T-cell (primary cell): ENCODE measurements at regions not wholly inside any gene's neighbourhood (a gene's known extent, or its start where the extent isn't known, plus 50 kb on each side); places are given as distances from the start of the nearest gene placed in this dataset.
A peak's percentile ranks its signal among the peaks of the same experiment; 100 is the strongest.

Source experiments
- ATAC-seq, 4 experiments: fragments of 200-7000 bp in 3 of 4; fragments of 150-1000 bp in 1 of 4; cut with Tn5 transposase; replicated peaks in 1 of 4; 1 replicate in 3 of 4; 2 replicates in 1 of 4; pipeline ENCODE4 v1.10.0; 2021; ENCODE audit warnings: moderate library complexity in 3 of 4, mild to moderate bottlenecking in 2 of 4, moderate number of reproducible peaks in 1 of 4
- CTCF ChIA-PET, 2 donors: fragments of 300-600 bp; sonication (Branson Sonifier 250); formaldehyde crosslinking; loops; one replicate each; lab custom pipeline; 2022; ENCODE audit warnings: antibody characterized with exemption in 2 of 2; lab: Charles Lee
- POLR2A ChIA-PET, 2 donors: fragments of 300-600 bp; sonication (Branson Sonifier 250); formaldehyde crosslinking; loops; one replicate each; lab custom pipeline; 2022; ENCODE audit warnings: antibody characterized with exemption in 2 of 2; lab: Charles Lee
- DNase-seq, 35 experiments: peaks; one replicate each; pipeline versions ENCODE4 v3.0.0 to v3.0.0-alpha.2; 2013 to 2023
- H3K27ac ChIP-seq: one replicate; pipeline ENCODE4 v1.5.1; 2013; ENCODE audit warnings: low read length
- H3K27me3 ChIP-seq, 2 experiments: replicated peaks in 1 of 2; 1 replicate in 1 of 2; 2 replicates in 1 of 2; pipeline versions ENCODE4 v1.6.1 to v1.7.0; 2013; ENCODE audit warnings: low read length in 1 of 2, mixed read lengths in 1 of 2; ENCODE audit not compliant: control insufficient read depth in 2 of 2, insufficient read depth in 2 of 2; ENCODE audit errors: extremely low read depth in 1 of 2
- H3K36me3 ChIP-seq, 2 donors: 1 replicate in 1 of 2; 2 replicates in 1 of 2; pipeline versions ENCODE4 v1.6.1 to v1.7.0; 2013; ENCODE audit warnings: low read length in 1 of 2; ENCODE audit not compliant: control insufficient read depth in 2 of 2, insufficient read depth in 1 of 2; ENCODE audit errors: extremely low read depth in 1 of 2
- H3K4me1 ChIP-seq, 2 experiments: 1 replicate in 1 of 2; 2 replicates in 1 of 2; pipeline versions ENCODE4 v1.6.1 to v1.7.0; 2013; ENCODE audit warnings: low read length in 2 of 2, mixed read lengths in 1 of 2; ENCODE audit not compliant: insufficient read depth in 2 of 2, control insufficient read depth in 1 of 2; ENCODE audit errors: extremely low read depth in 1 of 2
- H3K4me3 ChIP-seq, 2 donors: 1 replicate in 1 of 2; 2 replicates in 1 of 2; pipeline versions ENCODE4 v1.5.1 to v1.7.0; 2013; ENCODE audit warnings: mild to moderate bottlenecking in 2 of 2, low read length in 1 of 2, moderate library complexity in 1 of 2; ENCODE audit not compliant: control insufficient read depth in 1 of 2; ENCODE audit errors: extremely low read depth in 1 of 2
- H3K9me3 ChIP-seq: 2 replicates; pipeline ENCODE4 v1.7.0; 2013
- H3K27ac Mint-ChIP-seq, 2 donors: one replicate each; pipeline ENCODE4 v1.8.0; 2020 to 2021; ENCODE audit warnings: mild to moderate bottlenecking in 2 of 2, mixed read lengths in 2 of 2
- H3K27me3 Mint-ChIP-seq, 2 donors: one replicate each; pipeline ENCODE4 v1.8.0; 2021 to 2022; ENCODE audit warnings: mixed read lengths in 2 of 2
- H3K36me3 Mint-ChIP-seq: one replicate; pipeline ENCODE4 v1.8.0; 2021; ENCODE audit warnings: mixed read lengths
- H3K4me1 Mint-ChIP-seq, 3 donors: one replicate each; pipeline ENCODE4 v1.8.0; 2020 to 2022; ENCODE audit warnings: mixed read lengths in 3 of 3, mild to moderate bottlenecking in 1 of 3
- H3K4me3 Mint-ChIP-seq, 3 donors: one replicate each; pipeline ENCODE4 v1.8.0; 2020 to 2022; ENCODE audit warnings: mild to moderate bottlenecking in 3 of 3, mixed read lengths in 3 of 3, moderate library complexity in 3 of 3
- H3K9me3 Mint-ChIP-seq, 3 donors: one replicate each; pipeline ENCODE4 v1.8.0; 2020 to 2022; ENCODE audit warnings: mixed read lengths in 3 of 3
- WGBS: methylation state at CpG from one replicate; pipeline ENCODE4 v1.1.5; 2013; ENCODE audit warnings: missing lambda C conversion rate; ENCODE audit not compliant: insufficient coverage; 5-methylcytosine and 5-hydroxymethylcytosine counted together

- WGBS: 100% methylated on average over 1 of the region's 6 CpGs
- DNase-seq (no peak), ATAC-seq (no peak)
- Histone ChIP-seq H3K9me3 (no peaks in the 10 kb centered on the region), H3K4me3 (no peak overlapping the region), H3K4me1 (no peaks in the 10 kb centered on the region), H3K27ac (no peak overlapping the region), H3K27me3 (no peaks in the 10 kb centered on the region), H3K36me3 (no peaks in the 10 kb centered on the region)
- H3K27me3 Mint-ChIP-seq: no peaks in the 10 kb centered on the region
- H3K4me3 Mint-ChIP-seq: no peak overlapping the region
- H3K9me3 Mint-ChIP-seq: no peaks in the 10 kb centered on the region
- no peak overlapping the region for H3K27ac Mint-ChIP-seq
- peaks cover 0 to 17% (median 2%) of the 10 kb centered on the region in 3 donors for H3K4me1 Mint-ChIP-seq
- POLR2A ChIA-PET: interaction anchor here in 1 of 2 donors (0.7 kb wide), 1 partner anchor 83 kb away, joined by 3 read pairs; no protein-coding TSS in a partner anchor
- CTCF ChIA-PET: interaction anchor here in 1 of 2 donors (0.6 to 1.0 kb wide), 3 partner anchors 293 to 670 kb away, joined by 3 to 7 read pairs (median 5); no protein-coding TSS in a partner anchor
- no peaks in the 10 kb centered on the region for H3K36me3 Mint-ChIP-seq
These were observed 362.3 kb downstream of the COG6 start for GRCh38 chr13:40017662-40018262.

DNA sequence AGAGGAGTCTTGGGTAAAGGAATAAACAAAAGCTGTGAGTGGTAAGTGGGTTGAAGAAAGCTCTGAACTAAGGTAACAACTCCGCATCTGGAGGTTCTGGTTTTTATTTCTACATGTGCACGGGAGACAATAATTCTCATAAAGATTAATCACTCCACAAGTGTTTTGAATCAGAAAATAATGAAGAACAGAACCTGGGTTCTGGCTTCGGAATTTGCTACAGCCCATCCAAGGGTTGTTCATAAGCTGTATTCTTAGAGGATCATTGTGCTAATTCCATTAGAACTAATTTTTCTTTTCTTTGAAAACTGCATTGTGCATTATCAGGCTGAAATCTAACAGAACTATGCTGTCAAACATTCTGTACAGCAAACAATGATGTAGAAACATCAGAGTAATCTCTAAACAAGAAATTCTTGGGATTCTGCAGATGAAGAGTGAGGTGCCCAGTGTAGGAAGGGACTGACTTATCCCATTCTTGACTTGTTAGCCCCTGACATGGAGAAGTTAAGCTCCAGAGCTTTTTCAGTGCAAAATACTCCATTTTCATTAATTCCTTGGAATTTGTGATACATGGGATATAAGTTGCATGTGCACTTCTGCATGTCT, 368.2 kb downstream of the COG6 start:
- H3K4me3 Mint-ChIP-seq: no peak overlapping the region
- H3K9me3 Mint-ChIP-seq: peaks cover 0 to 4% (median 0%) of the 10 kb centered on the region in 3 donors
- peaks cover 14 to 32% (median 27%) of the 10 kb centered on the region in 3 donors for H3K4me1 Mint-ChIP-seq
- H3K27me3 ChIP-seq: no peaks in the 10 kb centered on the region
- POLR2A ChIA-PET: interaction anchor here in 1 of 2 donors (1.1 kb wide), 1 partner anchor 71 kb away, joined by 3 read pairs; no protein-coding TSS in a partner anchor
- H3K36me3 ChIP-seq: no peaks in the 10 kb centered on the region
- H3K27ac ChIP-seq: no peak overlapping the region
- CTCF ChIA-PET: no interaction called here
- no peaks in the 10 kb centered on the region for H3K9me3 ChIP-seq
- no peak overlapping the region for H3K4me3 ChIP-seq
- no peaks in the 10 kb centered on the region for H3K36me3 Mint-ChIP-seq
- DNase-seq: no peak
- H3K27me3 Mint-ChIP-seq: no peaks in the 10 kb centered on the region
- H3K4me1 ChIP-seq: peaks cover 9 to 12% of the 10 kb centered on the region in 2 experiments
- H3K27ac Mint-ChIP-seq: no peak overlapping the region
- WGBS: no CpG with 5 or more reads among the region's 3 CpGs
- no peak for ATAC-seq

- Histone ChIP-seq H3K27ac (no peak overlapping the region), H3K4me3 (no peak overlapping the region), H3K9me3 (no peaks in the 10 kb centered on the region), H3K4me1 (peaks cover 9 to 12% of the 10 kb centered on the region in 2 experiments), H3K36me3 (no peaks in the 10 kb centered on the region), H3K27me3 (no peaks in the 10 kb centered on the region)
- Mint-ChIP-seq H3K9me3 (peaks cover 0 to 7% (median 0%) of the 10 kb centered on the region in 3 donors), H3K4me1 (peaks cover 14 to 32% (median 27%) of the 10 kb centered on the region in 3 donors), H3K36me3 (no peaks in the 10 kb centered on the region), H3K4me3 (no peak overlapping the region), H3K27me3 (no peaks in the 10 kb centered on the region), H3K27ac (peak overlapping the region in 1 of 2 donors; percentile 40)
- ATAC-seq (no peak), DNase-seq (no peak)
- ChIA-PET POLR2A (interaction anchor here in 1 of 2 donors (1.1 kb wide), 1 partner anchor 70 kb away, joined by 3 read pairs; no protein-coding TSS in a partner anchor), CTCF (interaction anchor here in 1 of 2 donors (0.5 kb wide), 1 partner anchor 660 kb away, joined by 4 read pairs; no protein-coding TSS in a partner anchor)
- WGBS: 40% methylated on average over 2 of the region's 3 CpGs
These were observed 368.9 kb downstream of the COG6 start for GRCh38 chr13:40024204-40024966.

DNA sequence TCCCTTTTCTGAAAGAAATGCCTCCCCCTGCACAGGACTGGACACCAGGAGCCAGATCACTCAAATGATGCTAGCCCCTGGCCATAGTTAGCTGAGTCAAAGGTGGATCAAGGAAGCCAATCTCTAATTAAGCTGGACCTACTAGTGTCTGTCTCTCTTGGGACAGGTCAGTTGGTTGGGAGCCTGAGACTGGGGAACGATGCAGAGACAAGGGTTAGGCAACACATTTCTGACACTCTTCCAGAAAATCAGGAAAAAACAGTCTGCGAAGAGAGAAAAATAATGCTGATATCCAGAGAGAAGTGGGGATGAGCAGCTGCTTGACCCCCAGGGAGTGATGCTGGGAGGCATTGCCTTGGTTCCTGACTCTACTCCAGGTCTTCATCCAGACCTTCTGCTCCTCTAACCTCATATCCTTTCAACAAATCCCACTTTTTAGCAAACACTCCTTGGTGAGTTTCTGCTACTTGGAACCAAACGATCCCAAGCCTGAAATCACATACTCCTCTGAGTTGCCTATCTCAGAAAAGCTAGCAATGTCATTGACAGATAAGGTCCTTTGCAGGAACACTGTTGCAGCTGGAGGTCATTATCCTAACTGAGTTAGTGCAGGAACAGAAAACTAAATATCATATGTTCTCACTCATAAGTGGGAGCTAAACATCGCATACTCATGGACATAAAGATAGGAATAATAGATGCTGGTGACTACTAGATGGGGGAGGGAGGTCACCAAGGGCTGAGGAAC, 369.7 kb downstream of the COG6 start:
- no peak overlapping the region for H3K27ac ChIP-seq
- peaks cover 14 to 32% (median 27%) of the 10 kb centered on the region in 3 donors for H3K4me1 Mint-ChIP-seq
- H3K27me3 Mint-ChIP-seq: no peaks in the 10 kb centered on the region
- no peak overlapping the region for H3K4me3 Mint-ChIP-seq
- no peak for DNase-seq
- ChIA-PET POLR2A (interaction anchor here in 1 of 2 donors (1.1 kb wide), 1 partner anchor 69 kb away, joined by 3 read pairs; no protein-coding TSS in a partner anchor), CTCF (interaction anchor here in 1 of 2 donors (0.5 to 0.6 kb wide), 2 partner anchors 660 to 1016 kb away, joined by 3 to 4 read pairs; no protein-coding TSS in a partner anchor)
- no peak overlapping the region for H3K4me3 ChIP-seq
- peaks cover 9 to 12% of the 10 kb centered on the region in 2 experiments for H3K4me1 ChIP-seq
- H3K36me3 Mint-ChIP-seq: no peaks in the 10 kb centered on the region
- H3K27ac Mint-ChIP-seq: peak overlapping the region in 1 of 2 donors; percentile 40
- no peaks in the 10 kb centered on the region for H3K36me3 ChIP-seq
- peaks cover 0 to 7% (median 0%) of the 10 kb centered on the region in 3 donors for H3K9me3 Mint-ChIP-seq
- no peak for ATAC-seq
- H3K27me3 ChIP-seq: no peaks in the 10 kb centered on the region
- 100% methylated on average over 1 of the region's 4 CpGs for WGBS
- H3K9me3 ChIP-seq: no peaks in the 10 kb centered on the region

GRCh38 chr13:40026174-40026585, 370.7 kb downstream of the COG6 start:
- no peaks in the 10 kb centered on the region for H3K36me3 Mint-ChIP-seq
- Histone ChIP-seq H3K27ac (no peak overlapping the region), H3K4me3 (peak overlapping the region; percentile 2 to 23), H3K9me3 (no peaks in the 10 kb centered on the region), H3K4me1 (peaks cover 9 to 12% of the 10 kb centered on the region in 2 experiments), H3K36me3 (no peaks in the 10 kb centered on the region), H3K27me3 (no peaks in the 10 kb centered on the region)
- H3K4me3 Mint-ChIP-seq: peak overlapping the region; percentile 29 to 59 (median 55)
- DNase-seq (peak in 10 of 35 experiments; percentile 0 to 43 (median 4)), ATAC-seq (peak; percentile 81 to 91 (median 88))
- H3K9me3 Mint-ChIP-seq: peaks cover 0 to 7% (median 0%) of the 10 kb centered on the region in 3 donors
- peak overlapping the region; percentile 13 to 77 for H3K27ac Mint-ChIP-seq
- H3K27me3 Mint-ChIP-seq: no peaks in the 10 kb centered on the region
- H3K4me1 Mint-ChIP-seq: peaks cover 22 to 32% (median 27%) of the 10 kb centered on the region in 3 donors
- 29% methylated on average over 1 of the region's 5 CpGs for WGBS
- ChIA-PET POLR2A (no interaction called here), CTCF (interaction anchor here in 1 of 2 donors (0.6 kb wide), 1 partner anchor 1015 kb away, joined by 3 read pairs; no protein-coding TSS in a partner anchor)
